ENCODE measurements at regions not wholly inside any gene's neighbourhood (a gene's known extent, or its start where the extent isn't known, plus 50 kb on each side); places are given as distances from the start of the nearest gene placed in this dataset.

- TF ChIP-seq CTCF (conservative IDR thresholded peaks at IDR 0.05; ENCODE audit: low read length) = no peak
- no peak for TF ChIP-seq EZH2phosphoT487 (IDR thresholded peaks at IDR 0.05; ENCODE audit: borderline replicate concordance)
Measured at GRCh38 chr22:49012712-49013395, 814.8 kb downstream of the BRD1 start.
